GM12878 (cell line): ENCODE measurements at regions not wholly inside any gene's neighbourhood (a gene's known extent, or its start where the extent isn't known, plus 50 kb on each side); places are given as distances from the start of the nearest gene placed in this dataset.

Experiments used
- ATAC-seq: fragments of 200-7000 bp; cut with Tn5 transposase; 3 replicates; pipeline ENCODE4 v1.9.1; 2020; ENCODE audit warnings: mild to moderate bottlenecking, moderate library complexity
- BruUV-seq: library from RNA; stranded (reverse); fragments of 400-500 nt; replicated peaks from 2 replicates; lab custom pipeline; 2021; lab: Mats Ljungman, UMichigan
- CTCF ChIA-PET: fragments of 300-600 bp; sonication (Branson Sonifier 250); formaldehyde crosslinking; extraction: SDS; loops from one replicate; lab custom pipeline; 2021; ENCODE audit warnings: inconsistent platforms; lab: Yijun Ruan, JAX
- POLR2A ChIA-PET: fragments of 350-600 bp; formaldehyde crosslinking; extraction: SDS; loops from one replicate; lab custom pipeline; 2021; ENCODE audit warnings: inconsistent platforms; lab: Charles Lee
- RAD21 ChIA-PET: fragments of 300-600 bp; sonication (Branson Sonifier 250); formaldehyde crosslinking; loops from one replicate; lab custom pipeline; 2023; ENCODE audit warnings: antibody characterized with exemption; ENCODE audit not compliant: unreplicated experiment; lab: Charles Lee
- SMC1A ChIA-PET: fragments of 300-600 bp; sonication (Branson Sonifier 250); formaldehyde crosslinking; loops from one replicate; lab custom pipeline; 2023; ENCODE audit not compliant: unreplicated experiment, uncharacterized antibody; lab: Charles Lee
- DNase-seq: peaks from one replicate; pipeline ENCODE4 v3.0.0-alpha.2; 2011; ENCODE audit warnings: low read depth, low spot score
- FAIRE-seq: peaks from 3 replicates; lab custom pipeline; 2011; peaks lifted over from hg19 to GRCh38; lab: Jason Lieb, UNC
- H2AFZ ChIP-seq: 2 replicates; pipeline ENCODE4 v1.6.0; 2011; ENCODE audit warnings: low read depth, low read length, control low read depth; ENCODE audit not compliant: control insufficient read depth
- H3K27ac ChIP-seq: 2 replicates; pipeline ENCODE4 v1.5.1; 2011; ENCODE audit warnings: control low read depth; ENCODE audit not compliant: control insufficient read depth, insufficient read depth
- H3K27me3 ChIP-seq, 2 experiments: replicated peaks in 1 of 2; 2 replicates each; pipeline versions ENCODE4 v1.6.0 to v1.6.1; 2011; ENCODE audit warnings: low read length in 1 of 2; ENCODE audit not compliant: control insufficient read depth in 2 of 2, insufficient read depth in 2 of 2
- H3K36me3 ChIP-seq, 2 experiments: 2 replicates each; pipeline ENCODE4 v1.5.1; 2011; ENCODE audit warnings: low read length in 1 of 2; ENCODE audit not compliant: control insufficient read depth in 2 of 2, insufficient read depth in 2 of 2
- H3K4me1 ChIP-seq: 2 replicates; pipeline ENCODE4 v1.6.1; 2011; ENCODE audit warnings: mild to moderate bottlenecking, low read length, moderate library complexity, mixed read lengths; ENCODE audit not compliant: control insufficient read depth, insufficient read depth
- H3K4me2 ChIP-seq: 2 replicates; pipeline ENCODE4 v1.6.0; 2011; ENCODE audit warnings: control low read depth; ENCODE audit not compliant: control insufficient read depth, insufficient read depth
- H3K4me3 ChIP-seq: fragments of 200-600 bp; sonication (generic); 2 replicates; pipeline ENCODE4 v1.5.1; 2016
- H3K79me2 ChIP-seq: 2 replicates; pipeline ENCODE4 v1.6.0; 2011; ENCODE audit warnings: low read length; ENCODE audit not compliant: control insufficient read depth, insufficient read depth
- H3K9ac ChIP-seq: 2 replicates; pipeline ENCODE4 v1.8.0; 2011; ENCODE audit warnings: low read length, control low read depth, mixed read lengths; ENCODE audit not compliant: control insufficient read depth, insufficient read depth
- H3K9me3 ChIP-seq: replicated peaks from 3 replicates; pipeline ENCODE4 v1.5.1; 2011; ENCODE audit warnings: mild to moderate bottlenecking, low read length; ENCODE audit not compliant: control insufficient read depth, insufficient read depth
- H4K20me1 ChIP-seq: 2 replicates; pipeline ENCODE4 v1.6.0; 2011; ENCODE audit not compliant: control insufficient read depth, insufficient read depth
- ZBTB4 ChIP-seq: fragments of 450-650 bp; formaldehyde crosslinking; IDR thresholded peaks from 2 replicates; pipeline ENCODE4 v1.4.0; 2022; ENCODE audit warnings: mild to moderate bottlenecking, moderate library complexity
- WGBS: methylation state at CpG from one replicate; pipeline ENCODE4 v1.1.6; 2016; ENCODE audit warnings: low lambda C conversion rate; ENCODE audit not compliant: insufficient replicate concordance, insufficient coverage; ENCODE audit errors: missing lambda C conversion rate; 5-methylcytosine and 5-hydroxymethylcytosine counted together
- in situ Hi-C: fragments of 300-500 bp; cut with MboI; formaldehyde crosslinking; loops from 9 replicates; pipeline ENCODE4 v1.14.3; 2018; ENCODE audit warnings: mixed read lengths
- intact Hi-C: fragments of 100-400 bp; cut with micrococcal nuclease; formaldehyde crosslinking; loops from one replicate; pipeline ENCODE4 v1.14.2; 2022; ENCODE audit not compliant: unreplicated experiment

DNA sequence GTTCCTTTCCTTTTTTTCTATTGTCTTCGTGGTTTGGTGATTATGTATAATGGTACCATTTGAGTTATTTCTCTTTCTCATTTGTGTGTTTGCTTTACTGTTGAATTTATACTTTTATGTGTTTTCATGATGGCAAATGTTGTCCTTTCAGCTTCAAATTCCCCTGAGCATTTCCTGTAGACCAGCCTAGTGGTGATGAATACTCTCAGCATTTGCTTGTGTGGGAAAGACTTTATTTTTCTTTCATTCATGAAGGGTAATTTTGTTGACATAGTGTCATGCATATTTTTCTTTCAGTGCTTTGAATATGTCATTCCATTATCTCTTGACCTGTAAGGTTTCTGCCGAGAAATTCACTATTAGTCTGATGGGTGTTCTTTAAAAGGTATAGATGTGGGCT, 166.6 kb upstream of the GORAB start:
- POLR2A ChIA-PET = no interaction called here
- CTCF ChIA-PET = no interaction called here
- RAD21 ChIA-PET = no interaction called here

More for the DNA sequence above, 166.6 kb upstream of the GORAB start:
- Histone ChIP-seq H3K27me3 (no peaks in the 10 kb centered on the region), H3K4me2 (no peak overlapping the region), H4K20me1 (no peaks in the 10 kb centered on the region), H3K9me3 (no peaks in the 10 kb centered on the region), H3K4me1 (no peaks in the 10 kb centered on the region), H3K79me2 (no peaks in the 10 kb centered on the region), H3K27ac (no peak overlapping the region), H3K4me3 (no peak overlapping the region), H2AFZ (no peak overlapping the region), H3K9ac (no peak overlapping the region), H3K36me3 (no peaks in the 10 kb centered on the region)
- TF ChIP-seq ZBTB4 = no peak
- BruUV-seq = no TSS peak
- in situ Hi-C loops (no loop called here), intact Hi-C loops (no loop called here)
- no peak for FAIRE-seq
- 0% methylated on average over 2 of the region's 2 CpGs for WGBS
- SMC1A ChIA-PET = no interaction called here
- ATAC-seq = no peak
- DNase-seq = no peak
